AG04450 (cell line): ENCODE measurements at regions not wholly inside any gene's neighbourhood (a gene's known extent, or its start where the extent isn't known, plus 50 kb on each side); places are given as distances from the start of the nearest gene placed in this dataset.

Source experiments
- CTCF ChIA-PET: fragments of 300-600, 350-600 bp; formaldehyde crosslinking; extraction: SDS; loops from one replicate; lab custom pipeline; 2022; ENCODE audit warnings: antibody characterized with exemption, inconsistent platforms; lab: Charles Lee
- POLR2A ChIA-PET: fragments of 350-600 bp; formaldehyde crosslinking; extraction: SDS; loops from one replicate; lab custom pipeline; 2021; ENCODE audit warnings: antibody characterized with exemption, inconsistent platforms; lab: Yijun Ruan, JAX
- DNase-seq: peaks from one replicate; pipeline ENCODE4 v3.0.0-alpha.2; 2011; ENCODE audit warnings: low read depth, low spot score
- H3K27ac ChIP-seq: one replicate; pipeline ENCODE4 v1.5.1; 2012; ENCODE audit warnings: low read depth, low read length, control low read depth
- H3K27me3 ChIP-seq: one replicate; pipeline ENCODE4 v1.6.0; 2012; ENCODE audit warnings: low read length; ENCODE audit not compliant: control insufficient read depth, insufficient read depth
- H3K4me3 ChIP-seq: 2 replicates; pipeline ENCODE4 v1.5.1; 2011; ENCODE audit warnings: mild to moderate bottlenecking, low read depth, low read length, control low read depth
- H3K9me3 ChIP-seq: 2 replicates; pipeline ENCODE4 v1.5.1; 2012; ENCODE audit warnings: low read length; ENCODE audit not compliant: control insufficient read depth, insufficient read depth
- TF ChIP-seq, protein P1 (sequence below): IDR thresholded peaks from 2 replicates; pipeline ENCODE4 v1.5.1; 2011; ENCODE audit warnings: low read depth, low read length, control low read depth, inconsistent platforms

DNA sequence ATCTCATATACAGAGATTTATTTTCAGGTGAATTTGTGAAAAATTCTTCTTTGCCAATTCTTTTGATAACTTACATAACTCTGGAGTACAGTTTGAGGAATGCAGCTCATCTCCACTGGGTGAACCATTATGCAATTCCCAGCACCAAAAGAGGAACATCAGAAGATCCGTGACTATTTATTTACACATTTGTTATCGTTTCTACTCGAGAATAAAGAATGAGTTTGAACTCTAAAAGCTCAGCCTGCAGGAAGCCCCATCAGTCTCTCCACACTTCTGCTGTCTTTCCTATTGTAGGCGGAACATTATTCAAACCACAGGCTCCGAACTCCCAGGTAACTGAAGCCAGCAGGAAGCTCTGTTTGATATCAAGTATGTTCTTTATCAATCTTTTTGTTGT lies 95.9 kb upstream of the IFNGR1 start:
- POLR2A ChIA-PET, result no interaction called here
- Histone ChIP-seq H3K9me3 (no peaks in the 10 kb centered on the region), H3K4me3 (no peak overlapping the region), H3K27ac (no peak overlapping the region), H3K27me3 (no peaks in the 10 kb centered on the region)
- DNase-seq, result no peak
- TF ChIP-seq, protein P1, sequence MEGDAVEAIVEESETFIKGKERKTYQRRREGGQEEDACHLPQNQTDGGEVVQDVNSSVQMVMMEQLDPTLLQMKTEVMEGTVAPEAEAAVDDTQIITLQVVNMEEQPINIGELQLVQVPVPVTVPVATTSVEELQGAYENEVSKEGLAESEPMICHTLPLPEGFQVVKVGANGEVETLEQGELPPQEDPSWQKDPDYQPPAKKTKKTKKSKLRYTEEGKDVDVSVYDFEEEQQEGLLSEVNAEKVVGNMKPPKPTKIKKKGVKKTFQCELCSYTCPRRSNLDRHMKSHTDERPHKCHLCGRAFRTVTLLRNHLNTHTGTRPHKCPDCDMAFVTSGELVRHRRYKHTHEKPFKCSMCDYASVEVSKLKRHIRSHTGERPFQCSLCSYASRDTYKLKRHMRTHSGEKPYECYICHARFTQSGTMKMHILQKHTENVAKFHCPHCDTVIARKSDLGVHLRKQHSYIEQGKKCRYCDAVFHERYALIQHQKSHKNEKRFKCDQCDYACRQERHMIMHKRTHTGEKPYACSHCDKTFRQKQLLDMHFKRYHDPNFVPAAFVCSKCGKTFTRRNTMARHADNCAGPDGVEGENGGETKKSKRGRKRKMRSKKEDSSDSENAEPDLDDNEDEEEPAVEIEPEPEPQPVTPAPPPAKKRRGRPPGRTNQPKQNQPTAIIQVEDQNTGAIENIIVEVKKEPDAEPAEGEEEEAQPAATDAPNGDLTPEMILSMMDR, result no peak
- CTCF ChIA-PET, result interaction anchor here (0.8 to 3.0 kb wide), 42 partner anchors 8 to 692 kb away, joined by 3 to 84 read pairs (median 6); no protein-coding TSS in a partner anchor

DNA sequence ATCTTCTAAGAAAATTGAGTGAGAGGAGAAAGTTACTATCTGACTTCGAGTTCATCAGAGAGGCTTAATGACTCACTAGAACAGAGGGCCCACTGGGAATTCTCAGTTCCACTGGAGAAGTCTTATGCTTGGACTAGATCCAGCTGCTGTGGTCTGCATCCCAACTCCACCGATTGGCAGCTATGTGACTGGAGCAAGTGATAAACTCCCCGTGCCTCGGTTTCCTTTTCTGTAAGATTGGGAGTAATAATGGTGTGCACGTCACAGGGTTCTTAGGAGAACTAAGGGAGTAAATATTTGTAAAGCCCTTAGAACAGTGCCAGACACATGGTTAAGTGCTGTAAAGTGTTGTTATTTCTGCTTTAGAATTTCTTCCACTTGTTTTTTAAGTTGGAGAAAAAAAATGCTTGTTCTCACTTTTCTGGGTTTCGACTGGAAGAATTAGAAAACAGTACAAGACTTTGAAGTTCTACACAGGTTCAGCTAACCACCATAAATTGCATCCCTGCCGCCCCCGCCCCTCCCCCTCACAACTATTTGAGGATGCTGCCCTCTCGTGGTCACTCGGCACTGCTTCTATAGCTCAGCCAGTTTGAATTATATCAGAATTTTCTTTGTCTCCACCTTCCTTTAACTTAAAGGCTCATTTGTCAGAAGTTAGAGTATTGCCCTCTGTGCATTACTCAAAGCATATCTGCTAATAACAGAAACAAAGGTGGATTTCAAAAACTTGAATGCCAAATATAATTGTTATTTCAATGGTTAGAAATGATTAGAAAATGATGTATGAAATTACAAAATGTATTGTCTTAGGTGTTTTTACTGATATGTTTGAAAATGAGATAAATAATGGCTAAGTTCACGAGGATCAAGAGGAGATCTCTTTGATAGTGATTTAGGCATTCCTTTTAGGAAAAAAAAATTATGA lies 95.0 kb upstream of the IFNGR1 start:
- peak; percentile 38 for DNase-seq
- Histone ChIP-seq H3K9me3 (no peaks in the 10 kb centered on the region), H3K27me3 (no peaks in the 10 kb centered on the region), H3K27ac (no peak overlapping the region), H3K4me3 (no peak overlapping the region)
- TF ChIP-seq, protein P1, result peak; percentile 90
- POLR2A ChIA-PET, result interaction anchor here (0.6 kb wide), 1 partner anchor 51 kb away, joined by 5 read pairs; no protein-coding TSS in a partner anchor
- CTCF ChIA-PET, result interaction anchor here (0.6 to 3.0 kb wide), 60 partner anchors 8 to 751 kb away, joined by 3 to 84 read pairs (median 5); no protein-coding TSS in a partner anchor

DNA sequence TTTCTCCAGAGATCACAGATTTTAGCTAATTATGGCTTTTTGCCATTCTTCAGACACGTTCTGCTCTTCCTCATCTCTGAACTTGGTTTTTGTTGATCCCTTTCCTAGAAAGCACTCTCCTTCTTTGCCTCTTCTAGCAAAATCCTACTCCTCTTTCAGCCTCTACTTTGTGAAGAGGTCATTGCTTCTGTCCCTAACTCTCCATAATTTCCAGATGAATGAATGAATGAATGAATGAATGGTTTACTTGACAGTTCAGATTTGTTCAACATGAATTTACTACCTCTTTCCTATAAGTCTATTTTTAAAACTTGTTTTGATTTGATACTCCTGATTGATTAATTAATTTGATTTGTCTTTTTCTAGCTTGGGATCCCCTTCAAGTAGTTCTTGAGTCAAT lies 94.0 kb upstream of the IFNGR1 start:
- Histone ChIP-seq H3K27me3 (no peaks in the 10 kb centered on the region), H3K9me3 (no peaks in the 10 kb centered on the region), H3K27ac (no peak overlapping the region), H3K4me3 (no peak overlapping the region)
- TF ChIP-seq, protein P1, result no peak
- ChIA-PET POLR2A (no interaction called here), CTCF (interaction anchor here (1.0 to 3.0 kb wide), 19 partner anchors 8 to 328 kb away, joined by 3 to 84 read pairs (median 12); no protein-coding TSS in a partner anchor)
- no peak for DNase-seq

DNA sequence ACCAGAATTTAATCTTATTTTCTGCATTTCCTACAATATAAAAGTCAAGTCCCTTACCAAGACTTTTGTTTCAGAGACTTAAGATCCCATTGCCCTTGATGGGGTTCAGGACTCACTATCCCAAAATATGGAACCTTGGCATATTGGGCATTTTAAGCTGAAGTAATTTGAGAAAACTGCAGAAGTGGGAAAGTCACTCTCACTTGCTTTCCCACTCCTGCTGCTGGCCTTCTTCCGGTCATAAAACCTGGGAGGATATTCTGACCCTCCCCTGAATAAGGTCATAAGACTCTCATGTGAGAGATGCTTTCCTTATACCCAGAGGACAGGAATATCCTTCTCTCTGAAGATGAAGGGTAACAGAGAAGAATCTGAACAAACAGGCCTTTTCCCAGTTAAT lies 92.8 kb upstream of the IFNGR1 start:
- CTCF ChIA-PET, result no interaction called here
- H3K27me3 ChIP-seq, result no peaks in the 10 kb centered on the region
- no peak for DNase-seq
- POLR2A ChIA-PET, result no interaction called here
- no peak overlapping the region for H3K27ac ChIP-seq
- no peak overlapping the region for H3K4me3 ChIP-seq
- no peaks in the 10 kb centered on the region for H3K9me3 ChIP-seq
- TF ChIP-seq, protein P1, result no peak
